IMR-90 (cell line): ENCODE measurements at regions not wholly inside any gene's neighbourhood (a gene's known extent, or its start where the extent isn't known, plus 50 kb on each side); places are given as distances from the start of the nearest gene placed in this dataset.

Experiments used
- ATAC-seq: fragments of 200-7000 bp; cut with Tn5 transposase; 2 replicates; pipeline ENCODE4 v1.9.1; 2020; ENCODE audit warnings: low read depth, mild to moderate bottlenecking, moderate library complexity
- BruUV-seq: library from RNA; stranded (reverse); fragments of 400-500 nt; replicated peaks from 2 replicates; lab custom pipeline; 2021; lab: Mats Ljungman, UMichigan
- CTCF ChIA-PET: fragments of 300-600 bp; formaldehyde crosslinking; extraction: SDS; loops from one replicate; lab custom pipeline; 2021; ENCODE audit warnings: antibody characterized with exemption; lab: Yijun Ruan, JAX
- POLR2A ChIA-PET: fragments of 300-600 bp; sonication (Branson Sonifier 250); formaldehyde crosslinking; loops from one replicate; lab custom pipeline; 2022; ENCODE audit warnings: antibody characterized with exemption; ENCODE audit not compliant: unreplicated experiment; lab: Charles Lee
- DNase-seq: peaks from one replicate; pipeline ENCODE4 v3.0.0; 2013
- H2AFZ ChIP-seq: replicated peaks from 2 replicates; pipeline ENCODE3; 2013; ENCODE audit warnings: low read length, mild to moderate bottlenecking; ENCODE audit not compliant: poor library complexity
- H2AK5ac ChIP-seq: 2 replicates; pipeline ENCODE4 v1.6.1; 2013; ENCODE audit warnings: low read depth, low read length, inconsistent platforms
- H2AK9ac ChIP-seq: replicated peaks from 2 replicates; pipeline ENCODE3; 2013; ENCODE audit warnings: mild to moderate bottlenecking, low read depth, low read length, moderate library complexity; ENCODE audit not compliant: poor library complexity
- H2BK120ac ChIP-seq: 2 replicates; pipeline ENCODE4 v1.6.1; 2013; ENCODE audit warnings: low read depth, low read length, inconsistent platforms
- H2BK15ac ChIP-seq: 3 replicates; pipeline ENCODE4 v1.6.1; 2013; ENCODE audit warnings: low read depth, low read length, inconsistent platforms
- H2BK20ac ChIP-seq: 2 replicates; pipeline ENCODE4 v1.6.1; 2013; ENCODE audit warnings: low read depth, mild to moderate bottlenecking, inconsistent platforms, low read length, moderate library complexity
- H2BK5ac ChIP-seq: 2 replicates; pipeline ENCODE4 v1.6.1; 2013; ENCODE audit warnings: mild to moderate bottlenecking, low read depth, low read length, inconsistent platforms; ENCODE audit not compliant: poor library complexity, severe bottlenecking
- H3K14ac ChIP-seq: replicated peaks from 2 replicates; pipeline ENCODE4 v1.6.1; 2013; ENCODE audit warnings: low read depth, low read length, inconsistent platforms
- H3K18ac ChIP-seq: 2 replicates; pipeline ENCODE4 v1.6.1; 2013; ENCODE audit warnings: low read depth, low read length, control low read depth
- H3K23ac ChIP-seq: 2 replicates; pipeline ENCODE4 v1.6.1; 2013; ENCODE audit warnings: low read depth, low read length, inconsistent platforms
- H3K27ac ChIP-seq: 2 replicates; pipeline ENCODE4 v1.5.1; 2013; ENCODE audit warnings: mild to moderate bottlenecking, control low read depth, low read length; ENCODE audit not compliant: insufficient read depth
- H3K27me3 ChIP-seq: 2 replicates; pipeline ENCODE4 v1.6.1; 2013; ENCODE audit warnings: low read length; ENCODE audit not compliant: control insufficient read depth, insufficient read depth
- H3K36me3 ChIP-seq: 2 replicates; pipeline ENCODE4 v1.6.1; 2013; ENCODE audit warnings: low read length, mixed read lengths; ENCODE audit not compliant: control insufficient read depth, insufficient read depth
- H3K4ac ChIP-seq: 2 replicates; pipeline ENCODE4 v1.6.1; 2013; ENCODE audit warnings: low read depth, low read length, inconsistent platforms
- H3K4me1 ChIP-seq: 2 replicates; pipeline ENCODE4 v1.6.1; 2013; ENCODE audit warnings: low read length, mixed read lengths; ENCODE audit not compliant: control insufficient read depth, insufficient read depth
- H3K4me2 ChIP-seq: 2 replicates; pipeline ENCODE4 v1.6.1; 2013; ENCODE audit warnings: low read depth, mild to moderate bottlenecking, control low read depth, low read length, moderate library complexity
- H3K4me3 ChIP-seq: 2 replicates; pipeline ENCODE4 v1.5.1; 2013; ENCODE audit warnings: low read depth, mild to moderate bottlenecking, control low read depth, low read length, moderate library complexity; ENCODE audit not compliant: insufficient read depth
- H3K56ac ChIP-seq: 2 replicates; pipeline ENCODE4 v1.6.1; 2013; ENCODE audit warnings: low read length, inconsistent platforms; ENCODE audit not compliant: insufficient read depth; ENCODE audit errors: extremely low read depth
- H3K79me1 ChIP-seq, 2 experiments: 2 replicates each; pipeline ENCODE4 v1.6.1; 2013; ENCODE audit warnings: low read length in 2 of 2, inconsistent platforms in 1 of 2, low read depth in 1 of 2
- H3K9ac ChIP-seq: 2 replicates; pipeline ENCODE4 v1.6.1; 2013; ENCODE audit warnings: low read depth, low read length, control low read depth
- H3K9me1 ChIP-seq: 2 replicates; pipeline ENCODE4 v1.6.1; 2013; ENCODE audit warnings: low read length, inconsistent platforms; ENCODE audit not compliant: insufficient read depth
- H3K9me3 ChIP-seq: 2 replicates; pipeline ENCODE4 v1.6.1; 2013; ENCODE audit warnings: low read length; ENCODE audit not compliant: control insufficient read depth, insufficient read depth
- H4K20me1 ChIP-seq: 2 replicates; pipeline ENCODE4 v1.6.1; 2013; ENCODE audit warnings: low read length, inconsistent platforms; ENCODE audit not compliant: insufficient read depth
- H4K5ac ChIP-seq: 2 replicates; pipeline ENCODE4 v1.6.1; 2013; ENCODE audit warnings: mild to moderate bottlenecking, low read depth, low read length, control low read depth
- H4K8ac ChIP-seq, 2 experiments: 2 replicates each; pipeline ENCODE4 v1.6.1; 2013; ENCODE audit warnings: low read depth in 2 of 2, low read length in 2 of 2, control low read depth in 1 of 2, inconsistent platforms in 1 of 2
- H4K91ac ChIP-seq: 2 replicates; pipeline ENCODE4 v1.6.1; 2013; ENCODE audit warnings: low read depth, low read length, inconsistent platforms; ENCODE audit not compliant: insufficient read depth
- BHLHE40 ChIP-seq: fragments of 150-350 bp; IDR thresholded peaks from 2 replicates; pipeline ENCODE4 v1.6.1; 2016; ENCODE audit warnings: mild to moderate bottlenecking, low read depth, low read length
- CHD1 ChIP-seq: IDR thresholded peaks from 2 replicates; pipeline ENCODE4 v1.6.1; 2012; ENCODE audit warnings: low read depth, low read length, improper control_type of control experiment
- ELK1 ChIP-seq: fragments of 150-350 bp; IDR thresholded peaks from 2 replicates; pipeline ENCODE4 v1.6.1; 2016; ENCODE audit warnings: low read depth, mild to moderate bottlenecking, low read length, moderate library complexity, borderline replicate concordance
- MXI1 ChIP-seq: IDR thresholded peaks from 2 replicates; pipeline ENCODE4 v1.6.1; 2012; ENCODE audit warnings: low read depth, mild to moderate bottlenecking, low read length, moderate library complexity, borderline replicate concordance
- NFE2L2 ChIP-seq: fragments of 150-350 bp; IDR thresholded peaks from 2 replicates; pipeline ENCODE4 v1.6.1; 2016; ENCODE audit warnings: low read depth, mild to moderate bottlenecking, low read length
- RAD21 ChIP-seq: IDR thresholded peaks from 2 replicates; pipeline ENCODE4 v1.6.1; 2012; ENCODE audit warnings: low read length, improper control_type of control experiment
- RCOR1 ChIP-seq: IDR thresholded peaks from 2 replicates; pipeline ENCODE4 v1.6.1; 2012; ENCODE audit warnings: mild to moderate bottlenecking, low read length, improper control_type of control experiment; ENCODE audit not compliant: insufficient replicate concordance
- SMC3 ChIP-seq: fragments of 150-350 bp; IDR thresholded peaks from 2 replicates; pipeline ENCODE4 v1.6.1; 2016; ENCODE audit warnings: low read depth, mild to moderate bottlenecking, antibody characterized with exemption, low read length, moderate library complexity
- WGBS, 2 experiments: methylation state at CpG; one replicate each; pipeline versions ENCODE4 v1.1.5 to v1.1.7; 2013; ENCODE audit warnings: missing lambda C conversion rate in 2 of 2; ENCODE audit not compliant: insufficient read length in 1 of 2; ENCODE audit errors: extremely low coverage in 2 of 2; 5-methylcytosine and 5-hydroxymethylcytosine counted together
- dilution Hi-C: fragments of 300-500 bp; cut with HindIII; formaldehyde crosslinking; loops from one replicate; pipeline ENCODE4 v1.14.3; 2018; ENCODE audit warnings: low sequenced_read_pairs; ENCODE audit not compliant: unreplicated experiment
- in situ Hi-C: fragments of 300-500 bp; cut with MboI; formaldehyde crosslinking; loops from 3 replicates; pipeline ENCODE4 v1.14.3; 2019; ENCODE audit warnings: low sequenced_read_pairs, inconsistent platforms, mixed read lengths
- intact Hi-C: fragments of 100-400 bp; cut with micrococcal nuclease; formaldehyde crosslinking; loops from 2 replicates; pipeline ENCODE4 v1.10.0; 2022
- TF ChIP-seq, protein P1 (sequence below): conservative IDR thresholded peaks from 2 replicates; pipeline ENCODE4 v1.5.1; 2012; ENCODE audit warnings: mild to moderate bottlenecking, low read depth, low read length, improper control_type of control experiment
- TF ChIP-seq, protein P2 (sequence below): fragments of 150-350 bp; IDR thresholded peaks from 2 replicates; pipeline ENCODE4 v1.6.1; 2017; ENCODE audit warnings: mild to moderate bottlenecking, antibody characterized with exemption, low read length, low read depth

DNA sequence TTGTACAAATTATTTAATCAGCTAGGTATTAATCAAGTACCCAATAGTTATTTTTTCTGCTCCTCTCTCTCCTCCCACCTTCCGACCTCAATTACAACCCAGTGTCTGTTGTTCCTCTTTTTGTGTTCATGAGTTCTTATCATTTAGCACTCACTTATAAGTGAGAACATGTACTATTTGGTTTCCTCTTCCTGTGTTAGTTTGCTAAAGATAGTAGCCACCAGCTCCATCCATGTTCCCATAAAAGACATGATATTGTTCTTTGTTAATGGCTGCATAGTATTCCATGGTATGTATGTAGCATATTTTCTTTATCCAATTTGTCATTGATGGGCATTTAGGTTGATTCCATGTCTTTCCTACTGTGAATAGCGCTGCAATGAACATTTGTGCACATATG, 652.8 kb upstream of the CITED2 start:
- Histone ChIP-seq H2BK120ac (no peak overlapping the region), H4K20me1 (no peaks in the 10 kb centered on the region), H2AK9ac (no peak overlapping the region), H3K4me2 (no peak overlapping the region), H2BK15ac (no peak overlapping the region), H3K23ac (no peak overlapping the region), H3K4ac (no peak overlapping the region), H2BK5ac (no peak overlapping the region), H3K56ac (no peak overlapping the region), H4K8ac (no peak overlapping the region), H2AK5ac (no peak overlapping the region), H3K4me1 (no peaks in the 10 kb centered on the region), H3K14ac (no peak overlapping the region), H3K18ac (no peak overlapping the region), H4K91ac (no peak overlapping the region), H4K5ac (no peak overlapping the region), H3K27ac (no peak overlapping the region), H3K9me3 (no peaks in the 10 kb centered on the region), H3K36me3 (no peaks in the 10 kb centered on the region), H3K9ac (no peak overlapping the region), H2AFZ (no peak overlapping the region), H3K9me1 (no peaks in the 10 kb centered on the region), H2BK20ac (no peak overlapping the region), H3K4me3 (no peak overlapping the region), H3K27me3 (no peaks in the 10 kb centered on the region), H3K79me1 (no peaks in the 10 kb centered on the region)
- WGBS, 2 experiments, result no CpG with 5 or more reads among the region's 2 CpGs
- dilution Hi-C loops (no loop called here), intact Hi-C loops (no loop called here), in situ Hi-C loops (no loop called here)
- TF ChIP-seq ELK1 (no peak), CHD1 (no peak), MXI1 (no peak), RAD21 (no peak), NFE2L2 (no peak), SMC3 (no peak), RCOR1 (no peak), BHLHE40 (no peak)
- TF ChIP-seq, protein P1, sequence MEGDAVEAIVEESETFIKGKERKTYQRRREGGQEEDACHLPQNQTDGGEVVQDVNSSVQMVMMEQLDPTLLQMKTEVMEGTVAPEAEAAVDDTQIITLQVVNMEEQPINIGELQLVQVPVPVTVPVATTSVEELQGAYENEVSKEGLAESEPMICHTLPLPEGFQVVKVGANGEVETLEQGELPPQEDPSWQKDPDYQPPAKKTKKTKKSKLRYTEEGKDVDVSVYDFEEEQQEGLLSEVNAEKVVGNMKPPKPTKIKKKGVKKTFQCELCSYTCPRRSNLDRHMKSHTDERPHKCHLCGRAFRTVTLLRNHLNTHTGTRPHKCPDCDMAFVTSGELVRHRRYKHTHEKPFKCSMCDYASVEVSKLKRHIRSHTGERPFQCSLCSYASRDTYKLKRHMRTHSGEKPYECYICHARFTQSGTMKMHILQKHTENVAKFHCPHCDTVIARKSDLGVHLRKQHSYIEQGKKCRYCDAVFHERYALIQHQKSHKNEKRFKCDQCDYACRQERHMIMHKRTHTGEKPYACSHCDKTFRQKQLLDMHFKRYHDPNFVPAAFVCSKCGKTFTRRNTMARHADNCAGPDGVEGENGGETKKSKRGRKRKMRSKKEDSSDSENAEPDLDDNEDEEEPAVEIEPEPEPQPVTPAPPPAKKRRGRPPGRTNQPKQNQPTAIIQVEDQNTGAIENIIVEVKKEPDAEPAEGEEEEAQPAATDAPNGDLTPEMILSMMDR, result no peak
- TF ChIP-seq, protein P2, sequence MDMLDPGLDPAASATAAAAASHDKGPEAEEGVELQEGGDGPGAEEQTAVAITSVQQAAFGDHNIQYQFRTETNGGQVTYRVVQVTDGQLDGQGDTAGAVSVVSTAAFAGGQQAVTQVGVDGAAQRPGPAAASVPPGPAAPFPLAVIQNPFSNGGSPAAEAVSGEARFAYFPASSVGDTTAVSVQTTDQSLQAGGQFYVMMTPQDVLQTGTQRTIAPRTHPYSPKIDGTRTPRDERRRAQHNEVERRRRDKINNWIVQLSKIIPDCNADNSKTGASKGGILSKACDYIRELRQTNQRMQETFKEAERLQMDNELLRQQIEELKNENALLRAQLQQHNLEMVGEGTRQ, result no peak
- POLR2A ChIA-PET, result no interaction called here
- no TSS peak for BruUV-seq
- CTCF ChIA-PET, result no interaction called here
- ATAC-seq (no peak), DNase-seq (no peak)
